ENCODE measurements at regions not wholly inside any gene's neighbourhood (a gene's known extent, or its start where the extent isn't known, plus 50 kb on each side); places are given as distances from the start of the nearest gene placed in this dataset.
"Not testable (repeated sequence)": the region's sequence is repeated elsewhere in the genome, so short reads cannot be mapped to it uniquely, and the experiment has no call there.

DNA sequence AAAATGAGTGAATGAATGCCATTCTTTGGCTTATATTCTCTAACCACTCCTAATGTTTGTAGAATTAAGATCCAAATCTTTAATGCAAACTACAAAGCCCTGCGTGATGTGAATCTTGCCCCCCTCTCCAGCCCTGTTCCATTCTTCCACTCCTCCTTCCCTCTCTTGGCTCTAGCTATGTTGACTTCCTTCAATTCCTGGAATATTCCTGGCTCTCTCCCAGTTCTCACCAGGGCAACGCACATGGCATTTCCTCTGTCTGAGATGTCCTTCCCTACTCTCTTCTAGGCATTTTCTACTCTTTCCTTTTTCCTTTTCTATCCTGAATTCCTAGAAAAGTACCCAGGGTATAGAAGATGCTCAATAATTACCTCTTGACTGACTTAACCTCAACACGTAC, 446.0 kb upstream of the ADAMTS9 start:
- H3K27me3 Mint-ChIP-seq, H3K27ac Mint-ChIP-seq, H3K36me3 Mint-ChIP-seq, H3K4me1 Mint-ChIP-seq, DNase-seq, H3K9me3 Mint-ChIP-seq, H3K4me3 Mint-ChIP-seq, CTCF ChIA-PET: not testable (repeated sequence)

DNA sequence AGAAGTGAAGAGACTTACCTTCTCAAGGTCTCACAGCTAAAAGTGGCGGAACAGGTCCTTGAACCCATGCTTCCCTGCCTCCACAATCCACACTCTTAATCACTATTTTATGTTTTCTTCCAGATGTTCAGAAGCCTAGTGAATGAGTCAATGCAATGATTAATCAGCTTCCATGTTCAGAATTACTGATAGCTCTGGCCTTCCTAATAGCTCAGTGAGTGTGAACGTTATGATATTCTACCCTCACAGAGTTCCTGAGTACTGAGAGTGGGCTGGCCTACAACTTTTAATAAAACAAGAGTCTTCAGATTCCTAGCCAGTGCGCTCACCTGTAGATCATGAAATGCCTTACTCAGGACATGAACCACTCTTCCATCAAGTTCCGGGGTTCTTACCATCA, 443.0 kb upstream of the ADAMTS9 start:
- Mint-ChIP-seq H3K27ac (no peak overlapping the region), H3K4me3 (no peak overlapping the region), H3K4me1 (no peaks in the 10 kb centered on the region), H3K36me3 (no peaks in the 10 kb centered on the region), H3K27me3 (no peaks in the 10 kb centered on the region), H3K9me3 (peaks cover 10% of the 10 kb centered on the region)
- CTCF ChIA-PET: no interaction called here
- no peak for DNase-seq

DNA sequence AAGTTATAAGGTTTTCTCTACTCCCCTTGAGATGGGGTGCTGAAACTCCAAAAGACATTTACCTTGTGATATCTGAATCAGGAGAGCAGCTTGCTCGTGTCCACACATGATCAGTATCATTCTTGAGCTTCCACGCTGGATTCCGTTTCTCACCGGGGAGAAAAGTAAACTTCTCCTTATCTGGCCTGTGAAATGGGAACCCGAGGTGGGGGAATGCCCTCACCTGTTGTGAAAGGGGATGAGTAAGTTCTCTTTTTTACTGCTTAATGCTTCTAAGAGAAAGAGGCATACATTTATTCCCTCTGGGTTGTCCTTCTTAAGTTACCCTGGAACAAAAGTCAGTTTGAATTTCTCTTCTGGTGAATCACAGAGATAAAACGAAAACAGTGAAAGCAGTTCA, 440.5 kb upstream of the ADAMTS9 start:
- no peak overlapping the region for H3K4me3 Mint-ChIP-seq
- H3K27ac Mint-ChIP-seq: no peak overlapping the region
- no peaks in the 10 kb centered on the region for H3K4me1 Mint-ChIP-seq
- peaks cover 9% of the 10 kb centered on the region for H3K9me3 Mint-ChIP-seq
- no peak for DNase-seq
- H3K27me3 Mint-ChIP-seq: no peaks in the 10 kb centered on the region
- H3K36me3 Mint-ChIP-seq: no peaks in the 10 kb centered on the region
- CTCF ChIA-PET: no interaction called here

DNA sequence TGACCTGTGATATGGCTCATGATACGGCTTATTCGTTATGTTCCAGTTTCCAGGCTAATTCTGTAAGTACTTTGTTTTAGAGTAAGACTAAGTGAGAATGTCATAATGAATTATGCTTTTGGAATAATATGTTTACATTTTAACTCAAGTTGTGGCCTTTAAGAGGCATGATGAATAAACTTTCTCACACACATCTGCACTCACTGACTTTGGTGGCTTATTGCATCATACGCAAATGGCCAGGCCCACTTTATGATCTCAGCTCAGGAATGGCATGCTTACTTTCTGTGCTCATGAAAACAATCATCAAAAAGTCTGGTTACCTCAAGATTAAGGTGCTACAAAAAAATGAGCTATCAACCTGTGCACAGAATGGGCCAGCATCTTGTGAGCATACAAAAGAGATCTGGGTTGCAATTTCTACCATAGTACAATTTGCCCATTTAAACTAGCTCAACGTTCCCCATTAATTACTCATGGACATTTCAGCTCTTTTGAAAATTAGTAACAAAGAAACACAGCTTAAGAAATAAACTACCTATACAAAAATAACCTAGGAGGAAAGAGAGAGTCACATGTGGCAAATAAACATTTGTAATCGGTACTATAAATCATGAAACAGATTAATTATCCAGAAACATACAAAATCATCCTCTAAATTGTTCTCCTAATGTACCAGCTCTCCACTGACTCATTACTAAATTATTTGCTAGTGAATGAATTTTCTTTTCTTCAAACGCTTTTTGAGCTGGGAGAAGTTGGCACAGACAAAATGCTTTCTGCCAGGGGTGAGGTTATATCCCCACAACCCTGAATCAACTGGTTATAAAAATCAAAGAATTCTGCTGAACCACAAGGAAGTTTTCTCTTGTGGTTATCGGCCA, 439.0 kb upstream of the ADAMTS9 start:
- Mint-ChIP-seq H3K4me1 (no peaks in the 10 kb centered on the region), H3K4me3 (no peak overlapping the region), H3K36me3 (no peaks in the 10 kb centered on the region), H3K27ac (no peak overlapping the region), H3K9me3 (peaks cover 12% of the 10 kb centered on the region), H3K27me3 (no peaks in the 10 kb centered on the region)
- no peak for DNase-seq
- CTCF ChIA-PET: no interaction called here

DNA sequence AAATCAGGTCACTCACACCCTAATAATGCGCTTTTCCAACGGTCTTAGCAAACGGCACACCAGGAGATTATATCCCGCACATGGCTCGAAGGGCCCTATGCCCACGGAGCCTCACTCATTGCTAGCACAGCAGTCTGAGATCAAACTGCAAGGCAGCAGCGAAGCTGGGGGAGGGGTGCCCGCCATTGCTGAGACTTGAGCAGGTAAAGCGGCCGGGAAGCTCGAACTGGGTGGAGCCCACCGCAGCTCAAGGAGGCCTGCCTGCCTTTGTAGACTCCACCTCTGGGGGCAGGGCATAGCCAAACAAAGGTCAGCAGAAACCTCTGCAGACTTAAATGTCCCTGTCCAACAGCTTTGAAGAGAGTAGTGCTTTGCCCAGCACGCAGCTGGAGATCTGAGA, 432.4 kb upstream of the ADAMTS9 start:
- H3K36me3 Mint-ChIP-seq, H3K27ac Mint-ChIP-seq, CTCF ChIA-PET, H3K4me3 Mint-ChIP-seq, H3K27me3 Mint-ChIP-seq, DNase-seq, H3K4me1 Mint-ChIP-seq: not testable (repeated sequence)
- H3K9me3 Mint-ChIP-seq: peaks cover 11% of the 10 kb centered on the region

DNA sequence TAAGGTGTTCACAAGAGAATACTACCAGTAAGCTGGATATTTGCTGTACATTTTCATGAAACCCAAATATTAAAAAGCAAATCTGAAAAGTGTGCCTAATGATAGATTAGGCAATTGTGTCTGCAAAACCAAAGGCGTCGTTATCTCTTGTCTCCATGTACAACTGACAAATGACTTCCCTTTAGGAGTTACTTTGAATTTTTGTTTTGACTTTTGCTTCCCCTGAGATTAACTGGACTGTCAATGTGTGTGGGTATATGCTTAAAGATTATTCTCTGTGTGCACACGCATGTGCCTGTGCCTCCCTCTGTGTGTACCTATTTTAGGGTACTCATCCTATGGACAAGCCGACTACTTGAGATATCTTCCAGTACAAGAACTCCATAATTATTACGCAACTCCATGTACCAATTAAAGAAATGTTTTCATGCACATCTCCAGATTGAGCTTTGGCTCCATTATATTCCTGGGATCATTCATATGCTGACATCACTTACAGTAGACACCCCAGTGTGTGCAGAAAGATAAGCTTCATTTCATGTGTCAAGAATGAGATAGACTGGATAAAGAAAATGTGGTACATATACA, 431.2 kb upstream of the ADAMTS9 start:
- H3K9me3 Mint-ChIP-seq: peaks cover 11% of the 10 kb centered on the region

DNA sequence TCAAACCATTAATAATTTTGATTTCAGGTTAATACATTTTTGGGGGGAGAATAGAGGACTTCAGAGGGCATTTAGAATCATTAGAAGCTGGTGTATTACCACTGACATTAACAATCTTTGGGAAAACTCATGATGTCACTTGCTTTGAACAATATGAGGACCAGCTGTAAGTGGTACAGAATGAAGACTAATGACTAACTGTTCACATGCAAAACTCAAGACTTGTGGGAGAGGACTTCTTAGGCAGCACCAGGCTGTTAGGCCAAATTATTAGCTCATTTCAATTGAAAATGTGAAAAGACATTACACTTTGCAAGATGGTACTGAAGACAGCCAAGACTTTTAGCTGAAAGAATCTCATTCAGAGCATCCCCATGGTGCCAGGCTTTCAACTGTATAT, 426.2 kb upstream of the ADAMTS9 start:
- no peaks in the 10 kb centered on the region for H3K27me3 Mint-ChIP-seq
- CTCF ChIA-PET: no interaction called here
- H3K4me3 Mint-ChIP-seq: no peak overlapping the region
- no peak overlapping the region for H3K27ac Mint-ChIP-seq
- peaks cover 4% of the 10 kb centered on the region for H3K9me3 Mint-ChIP-seq
- H3K36me3 Mint-ChIP-seq: no peaks in the 10 kb centered on the region
- no peaks in the 10 kb centered on the region for H3K4me1 Mint-ChIP-seq
- no peak for DNase-seq

More for the DNA sequence above, 431.2 kb upstream of the ADAMTS9 start:
- Mint-ChIP-seq H3K27ac (no peak overlapping the region), H3K36me3 (no peaks in the 10 kb centered on the region), H3K27me3 (no peaks in the 10 kb centered on the region), H3K4me3 (no peak overlapping the region), H3K4me1 (no peaks in the 10 kb centered on the region)
- no peak for DNase-seq
- CTCF ChIA-PET: no interaction called here

DNA sequence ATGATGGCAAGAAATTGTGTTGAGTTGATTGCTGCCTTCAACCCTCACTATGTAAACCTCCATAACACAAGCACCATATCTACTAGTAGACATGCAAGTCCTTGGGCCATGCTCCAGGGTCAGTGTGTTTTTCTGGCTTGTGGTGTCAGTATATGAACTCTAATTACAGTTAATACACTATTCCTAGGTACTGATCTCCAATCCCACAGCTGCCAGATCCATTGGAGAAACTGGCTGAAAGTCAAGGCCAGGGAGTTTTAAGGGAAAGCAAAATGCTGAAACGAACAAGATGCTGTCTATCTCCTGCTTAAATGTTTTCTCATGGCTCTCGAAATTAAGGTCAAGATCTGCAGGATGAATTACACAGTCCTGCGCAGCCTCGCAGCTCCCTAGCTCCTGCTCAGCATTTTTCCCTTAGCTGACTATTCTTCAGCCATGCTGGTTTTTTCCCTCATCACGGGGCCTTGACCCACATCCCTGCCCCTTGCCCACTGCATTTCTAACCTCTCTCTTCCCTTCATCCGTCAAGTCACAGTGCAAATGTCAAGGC, 425.0 kb upstream of the ADAMTS9 start:
- Mint-ChIP-seq H3K9me3 (no peaks in the 10 kb centered on the region), H3K27me3 (no peaks in the 10 kb centered on the region), H3K4me3 (no peak overlapping the region), H3K36me3 (no peaks in the 10 kb centered on the region), H3K4me1 (no peaks in the 10 kb centered on the region), H3K27ac (no peak overlapping the region)
- CTCF ChIA-PET: no interaction called here
- DNase-seq: no peak

DNA sequence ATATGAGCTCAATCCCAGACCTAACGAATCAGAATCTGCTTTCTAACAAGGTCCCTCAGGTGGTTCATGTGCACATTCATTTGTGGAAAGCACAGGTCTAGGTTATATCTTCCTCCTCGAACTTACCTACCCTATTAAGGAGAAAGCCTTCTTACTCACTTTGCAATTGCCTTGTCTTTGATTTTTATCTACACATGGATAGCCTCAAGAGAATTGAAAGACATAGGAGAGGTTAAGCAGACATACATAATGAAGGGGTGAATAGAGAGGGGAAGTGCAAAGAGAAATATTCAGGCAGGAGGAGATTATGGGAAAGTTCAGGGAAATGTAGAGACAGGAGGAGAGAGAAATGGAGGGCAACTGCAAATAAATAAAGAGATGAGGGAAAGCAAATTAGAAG, 422.9 kb upstream of the ADAMTS9 start:
- CTCF ChIA-PET: no interaction called here
- Mint-ChIP-seq H3K27ac (no peak overlapping the region), H3K4me3 (no peak overlapping the region), H3K4me1 (no peaks in the 10 kb centered on the region), H3K27me3 (no peaks in the 10 kb centered on the region), H3K9me3 (no peaks in the 10 kb centered on the region), H3K36me3 (no peaks in the 10 kb centered on the region)
- DNase-seq: no peak

DNA sequence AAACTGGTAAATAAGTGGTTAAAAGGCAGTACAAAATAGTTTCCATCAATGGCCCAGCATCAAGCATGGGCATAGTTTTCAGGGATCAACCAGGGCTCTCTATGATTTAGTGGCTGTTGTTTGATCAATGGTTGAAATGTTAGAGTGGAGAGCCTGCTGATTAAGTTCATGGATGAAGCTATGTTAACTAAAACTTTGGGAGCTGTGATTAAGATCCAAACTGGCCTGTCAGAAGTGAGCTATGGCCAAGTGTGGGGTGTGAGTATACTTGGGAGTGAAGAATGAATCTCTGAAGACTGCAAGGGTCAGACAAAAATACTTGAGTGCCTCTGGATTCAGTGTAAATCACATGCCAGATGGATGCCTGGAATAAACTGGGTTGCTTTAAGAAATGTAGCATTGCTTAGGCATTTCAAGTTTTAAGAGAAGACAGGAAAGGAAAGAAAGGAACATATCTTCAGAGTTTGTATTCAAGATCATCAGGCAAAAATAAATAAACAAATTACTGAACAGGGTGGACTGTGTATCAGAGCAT, 422.2 kb upstream of the ADAMTS9 start:
- CTCF ChIA-PET: no interaction called here
- Mint-ChIP-seq H3K4me1 (no peaks in the 10 kb centered on the region), H3K4me3 (no peak overlapping the region), H3K36me3 (no peaks in the 10 kb centered on the region), H3K27ac (no peak overlapping the region), H3K9me3 (no peaks in the 10 kb centered on the region), H3K27me3 (no peaks in the 10 kb centered on the region)
- no peak for DNase-seq

DNA sequence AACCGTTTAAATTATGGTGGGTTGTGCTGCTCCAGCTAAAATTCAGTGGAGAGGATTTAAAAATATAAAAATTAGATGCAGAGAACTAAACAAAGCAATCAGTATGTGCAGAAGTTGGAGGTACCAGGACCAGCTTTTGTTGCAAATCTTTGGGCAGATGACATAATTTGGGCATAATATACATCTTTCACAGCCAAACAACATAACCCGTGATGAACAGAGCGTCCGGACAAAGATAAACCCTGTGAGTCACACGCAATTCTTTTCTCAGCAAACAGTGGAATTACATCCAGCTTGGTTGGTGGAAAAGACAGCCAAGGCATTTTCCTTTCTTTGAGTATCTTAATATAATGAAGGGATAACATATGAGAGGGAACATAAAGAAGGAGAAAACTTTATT, 419.4 kb upstream of the ADAMTS9 start:
- CTCF ChIA-PET: no interaction called here
- DNase-seq: no peak
- Mint-ChIP-seq H3K9me3 (peaks cover 3% of the 10 kb centered on the region), H3K4me1 (no peaks in the 10 kb centered on the region), H3K36me3 (no peaks in the 10 kb centered on the region), H3K27ac (no peak overlapping the region), H3K4me3 (no peak overlapping the region), H3K27me3 (no peaks in the 10 kb centered on the region)

DNA sequence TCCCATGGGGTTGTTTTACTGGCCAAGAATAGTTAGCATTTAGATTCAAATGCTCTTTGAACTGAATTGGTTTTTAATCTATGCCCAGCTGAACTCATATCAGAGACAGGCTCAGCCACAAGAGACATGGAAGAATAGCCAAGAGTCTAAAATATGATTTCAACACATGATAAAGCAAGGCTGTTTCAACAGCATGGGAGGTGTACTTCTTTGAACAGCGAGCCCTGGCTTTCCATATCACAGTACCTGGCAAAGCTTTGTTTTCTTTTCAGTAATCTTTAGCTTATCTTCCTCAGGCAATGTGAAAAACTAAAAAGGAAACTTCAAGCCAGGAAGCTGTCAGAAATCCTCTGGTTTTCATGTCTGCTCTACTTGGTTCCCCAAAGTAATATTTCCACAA, 413.6 kb upstream of the ADAMTS9 start:
- no peak for DNase-seq
- Mint-ChIP-seq H3K4me1 (no peaks in the 10 kb centered on the region), H3K27me3 (no peaks in the 10 kb centered on the region), H3K9me3 (peaks cover 3% of the 10 kb centered on the region), H3K27ac (no peak overlapping the region), H3K4me3 (no peak overlapping the region), H3K36me3 (no peaks in the 10 kb centered on the region)
- CTCF ChIA-PET: no interaction called here

DNA sequence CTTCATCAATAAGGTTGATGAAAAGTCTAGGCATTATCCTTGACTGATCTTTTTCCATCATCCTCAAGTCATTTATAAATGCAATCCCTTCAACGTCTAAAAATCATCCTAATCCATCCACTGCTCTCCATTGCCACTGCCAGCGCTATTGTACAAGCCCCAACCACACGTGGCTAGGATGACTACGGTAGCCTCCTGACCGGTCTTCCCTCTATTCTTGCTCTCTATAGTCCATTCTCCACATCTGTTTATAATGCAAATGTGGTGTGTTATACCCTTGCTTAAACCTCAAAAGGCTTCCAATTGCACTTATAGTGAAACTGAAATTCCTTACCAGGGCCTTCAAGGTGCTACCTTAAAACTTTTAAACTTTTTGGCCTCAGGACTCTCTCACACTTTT, 410.6 kb upstream of the ADAMTS9 start:
- H3K27me3 Mint-ChIP-seq: no peaks in the 10 kb centered on the region
- no peak overlapping the region for H3K4me3 Mint-ChIP-seq
- CTCF ChIA-PET: no interaction called here
- no peak overlapping the region for H3K27ac Mint-ChIP-seq
- H3K4me1 Mint-ChIP-seq: no peaks in the 10 kb centered on the region
- peaks cover 6% of the 10 kb centered on the region for H3K9me3 Mint-ChIP-seq
- no peaks in the 10 kb centered on the region for H3K36me3 Mint-ChIP-seq
- no peak for DNase-seq

DNA sequence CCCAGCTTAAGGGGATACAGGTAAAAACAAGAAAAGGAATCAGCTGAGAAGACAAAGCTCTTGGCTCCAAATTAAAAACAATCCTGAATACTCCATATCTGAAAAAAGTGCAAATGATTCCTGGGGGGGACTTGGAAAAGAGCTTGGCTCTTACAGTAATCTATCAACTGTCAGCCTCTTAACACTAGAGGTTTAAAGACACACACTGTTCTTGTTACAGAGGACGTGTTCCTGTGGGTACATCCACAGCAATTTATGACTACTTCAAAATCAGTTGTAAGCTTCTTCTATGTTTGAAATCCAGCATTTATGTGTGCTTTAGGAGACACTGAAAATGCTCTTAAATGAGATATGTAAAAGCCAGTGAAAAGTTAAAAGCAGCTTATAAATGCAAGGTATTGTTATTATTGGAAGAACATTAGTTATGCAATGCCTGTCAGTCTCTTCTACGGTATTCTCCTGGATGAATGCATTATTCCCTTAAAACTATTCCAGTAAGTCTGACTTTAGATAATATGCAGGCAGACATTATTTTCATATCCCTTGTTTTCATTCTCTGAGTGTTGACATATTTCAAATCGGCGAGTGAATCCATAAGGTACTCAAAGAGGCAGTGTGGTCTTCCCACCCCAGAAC, 408.4 kb upstream of the ADAMTS9 start:
- Mint-ChIP-seq H3K27me3 (no peaks in the 10 kb centered on the region), H3K9me3 (peaks cover 3% of the 10 kb centered on the region), H3K36me3 (no peaks in the 10 kb centered on the region), H3K4me1 (no peaks in the 10 kb centered on the region), H3K4me3 (no peak overlapping the region), H3K27ac (no peak overlapping the region)
- CTCF ChIA-PET: no interaction called here
- DNase-seq: no peak

DNA sequence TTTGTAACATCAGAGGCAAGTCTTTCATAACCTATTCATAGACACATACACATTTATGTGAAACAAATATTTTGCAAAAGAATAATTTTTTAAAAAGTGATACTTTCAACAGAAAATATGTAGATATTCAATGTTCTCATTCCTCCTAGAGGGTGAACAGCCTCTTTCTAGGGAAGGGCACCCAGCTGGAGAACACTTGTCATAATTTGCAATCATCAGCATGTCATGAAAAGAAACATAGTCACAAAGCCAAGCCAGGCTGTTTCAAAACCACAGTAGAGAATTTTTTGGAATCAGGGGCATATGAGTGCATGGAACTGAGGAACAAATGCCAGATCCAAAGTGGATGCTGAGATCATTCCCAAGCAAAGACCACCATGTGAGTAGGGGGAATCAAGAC, 406.9 kb upstream of the ADAMTS9 start:
- no peak overlapping the region for H3K4me3 Mint-ChIP-seq
- H3K36me3 Mint-ChIP-seq: no peaks in the 10 kb centered on the region
- DNase-seq: no peak
- H3K9me3 Mint-ChIP-seq: peaks cover 3% of the 10 kb centered on the region
- CTCF ChIA-PET: no interaction called here
- H3K4me1 Mint-ChIP-seq: no peaks in the 10 kb centered on the region
- no peaks in the 10 kb centered on the region for H3K27me3 Mint-ChIP-seq
- no peak overlapping the region for H3K27ac Mint-ChIP-seq
